ENCODE measurements at regions not wholly inside any gene's neighbourhood (a gene's known extent, or its start where the extent isn't known, plus 50 kb on each side); places are given as distances from the start of the nearest gene placed in this dataset.

DNA sequence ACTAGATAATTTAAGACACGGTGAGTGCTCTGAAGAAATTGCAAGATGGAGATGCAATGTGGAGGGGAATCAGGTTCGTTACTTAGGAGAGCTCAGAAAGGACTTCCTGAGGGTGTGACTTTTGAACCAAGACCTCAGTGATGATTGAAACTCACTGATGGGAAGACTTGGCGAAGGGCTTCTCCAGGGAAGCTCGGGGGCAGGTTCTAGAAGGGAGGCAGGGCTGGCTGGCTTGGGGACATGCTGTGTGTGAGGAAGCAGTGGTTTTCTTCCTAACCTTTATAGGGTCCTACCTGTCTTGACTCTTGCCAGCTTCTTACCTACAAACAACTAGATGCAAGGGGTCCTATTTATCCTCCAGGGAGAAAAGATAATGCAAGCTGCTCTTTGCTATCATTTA, 637.9 kb downstream of the ACTR3B start:
- TF ChIP-seq, protein P1, sequence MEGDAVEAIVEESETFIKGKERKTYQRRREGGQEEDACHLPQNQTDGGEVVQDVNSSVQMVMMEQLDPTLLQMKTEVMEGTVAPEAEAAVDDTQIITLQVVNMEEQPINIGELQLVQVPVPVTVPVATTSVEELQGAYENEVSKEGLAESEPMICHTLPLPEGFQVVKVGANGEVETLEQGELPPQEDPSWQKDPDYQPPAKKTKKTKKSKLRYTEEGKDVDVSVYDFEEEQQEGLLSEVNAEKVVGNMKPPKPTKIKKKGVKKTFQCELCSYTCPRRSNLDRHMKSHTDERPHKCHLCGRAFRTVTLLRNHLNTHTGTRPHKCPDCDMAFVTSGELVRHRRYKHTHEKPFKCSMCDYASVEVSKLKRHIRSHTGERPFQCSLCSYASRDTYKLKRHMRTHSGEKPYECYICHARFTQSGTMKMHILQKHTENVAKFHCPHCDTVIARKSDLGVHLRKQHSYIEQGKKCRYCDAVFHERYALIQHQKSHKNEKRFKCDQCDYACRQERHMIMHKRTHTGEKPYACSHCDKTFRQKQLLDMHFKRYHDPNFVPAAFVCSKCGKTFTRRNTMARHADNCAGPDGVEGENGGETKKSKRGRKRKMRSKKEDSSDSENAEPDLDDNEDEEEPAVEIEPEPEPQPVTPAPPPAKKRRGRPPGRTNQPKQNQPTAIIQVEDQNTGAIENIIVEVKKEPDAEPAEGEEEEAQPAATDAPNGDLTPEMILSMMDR (IDR thresholded peaks at IDR 0.05), result no peak
- TF ChIP-seq POLR2A (IDR thresholded peaks at IDR 0.05), result no peak
